ENCODE measurements at regions not wholly inside any gene's neighbourhood (a gene's known extent, or its start where the extent isn't known, plus 50 kb on each side); places are given as distances from the start of the nearest gene placed in this dataset.

GRCh38 chr1:199161766-199162303 lies 523.0 kb downstream of the PTPRC start:
- no peak for TF ChIP-seq TAF1 (IDR thresholded peaks at IDR 0.05; ENCODE audit: borderline replicate concordance, insufficient read depth, low read length)
- no peak for TF ChIP-seq POLR2AphosphoS5 (IDR thresholded peaks at IDR 0.05; ENCODE audit: low read depth, low read length)
- no peak for TF ChIP-seq SIN3A (IDR thresholded peaks at IDR 0.05; ENCODE audit: borderline replicate concordance, insufficient read depth, low read length)

All from PFSK-1 (cell line).